ENCODE measurements at regions not wholly inside any gene's neighbourhood (a gene's known extent, or its start where the extent isn't known, plus 50 kb on each side); places are given as distances from the start of the nearest gene placed in this dataset.
"Not testable (repeated sequence)": the region's sequence is repeated elsewhere in the genome, so short reads cannot be mapped to it uniquely, and the experiment has no call there.

DNA sequence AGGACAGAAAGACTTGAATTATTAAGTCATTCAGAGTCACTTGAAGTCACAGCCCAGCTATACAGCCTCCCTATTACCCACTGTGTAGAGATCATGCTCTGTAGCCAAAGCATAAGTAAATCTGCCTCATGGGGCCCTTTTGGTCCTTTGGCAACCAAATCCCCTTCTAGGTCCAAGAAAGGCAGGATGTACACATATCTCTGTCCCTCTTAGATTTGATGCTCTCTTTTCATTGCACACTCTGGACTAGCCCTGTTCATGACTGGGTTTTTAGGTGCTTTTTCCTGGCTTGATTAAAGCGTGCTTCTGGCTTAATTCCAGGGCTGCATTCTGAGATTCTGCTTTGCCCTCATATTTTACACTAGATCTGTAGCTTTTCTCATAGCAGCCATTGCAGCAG is 296.8 kb downstream of the TENT5A start:
- DNase-seq = peak; percentile 26

DNA sequence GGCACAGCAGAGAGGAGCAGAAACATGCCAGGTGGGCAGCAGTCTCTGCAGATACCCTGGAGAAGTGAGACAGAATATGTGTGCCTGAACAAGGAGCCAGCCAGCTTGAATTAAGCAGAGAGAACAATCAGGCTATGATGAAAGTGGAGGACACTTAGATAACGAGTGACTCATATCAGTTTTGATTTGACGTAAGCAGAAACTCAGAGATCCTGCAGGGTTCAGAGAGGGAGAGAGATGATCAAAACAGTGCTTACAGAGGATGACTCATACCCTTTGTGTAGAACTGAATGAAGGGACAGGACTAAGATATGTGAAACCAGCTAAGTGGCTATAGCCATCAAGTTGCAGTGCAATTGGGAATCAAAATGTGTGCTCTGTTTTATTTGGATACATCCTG is 300.7 kb downstream of the TENT5A start:
- DNase-seq = no peak

DNA sequence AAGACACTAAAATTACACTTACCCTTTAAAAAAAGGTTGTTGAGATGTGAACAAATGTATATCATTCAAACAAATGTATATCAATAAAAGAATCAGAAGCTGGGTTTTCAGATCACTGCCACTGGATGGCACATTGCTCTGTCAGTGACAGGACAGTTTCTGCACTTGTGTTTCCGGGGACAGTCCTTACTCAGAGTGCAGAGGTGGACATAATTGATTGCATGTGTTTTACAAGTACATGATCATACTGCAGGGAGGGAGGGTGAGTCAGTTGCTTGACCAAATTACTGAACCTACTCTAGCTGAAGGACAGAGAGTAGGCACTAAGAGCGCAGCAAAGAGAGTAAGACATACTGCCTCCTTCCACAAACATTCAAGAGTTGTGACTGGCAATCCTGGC is 302.3 kb downstream of the TENT5A start:
- DNase-seq = no peak

DNA sequence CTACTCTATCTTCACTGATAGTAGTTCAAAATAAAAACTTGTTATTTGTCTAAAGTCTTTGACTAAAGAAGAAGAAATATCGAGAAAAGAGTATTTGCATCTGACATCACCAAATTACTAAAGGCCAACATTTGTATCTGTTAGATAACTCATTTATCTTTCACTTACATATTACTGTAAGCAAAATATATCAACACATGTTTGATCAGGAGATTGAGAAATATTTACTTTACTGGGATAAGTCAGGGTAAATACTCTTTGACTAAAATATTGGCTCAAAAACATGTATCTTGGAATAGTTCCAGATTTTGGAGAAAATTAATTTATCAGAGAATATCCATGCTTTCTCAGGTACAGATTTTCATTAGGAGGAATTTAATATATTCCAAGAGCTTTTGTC is 306.0 kb downstream of the TENT5A start:
- DNase-seq = no peak

DNA sequence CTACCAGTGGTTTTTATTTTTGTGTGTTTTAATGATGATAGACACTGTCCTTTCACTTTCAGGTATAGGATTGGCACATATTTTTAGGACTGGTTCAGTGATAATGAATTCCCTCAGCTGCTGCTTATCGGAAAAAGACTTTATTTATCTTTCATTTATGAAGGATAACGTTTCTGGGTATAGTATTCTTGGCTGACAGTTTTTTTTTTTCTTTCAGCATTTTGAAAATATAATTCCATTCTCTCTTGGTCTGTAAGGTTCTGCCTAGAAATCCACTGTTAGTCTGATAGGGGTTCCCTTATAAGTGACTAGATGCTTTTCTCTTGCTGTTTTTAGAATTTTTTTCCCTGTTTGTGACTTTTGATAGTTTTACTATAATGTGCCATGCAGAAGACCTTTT is 313.1 kb downstream of the TENT5A start:
- no peak for DNase-seq

DNA sequence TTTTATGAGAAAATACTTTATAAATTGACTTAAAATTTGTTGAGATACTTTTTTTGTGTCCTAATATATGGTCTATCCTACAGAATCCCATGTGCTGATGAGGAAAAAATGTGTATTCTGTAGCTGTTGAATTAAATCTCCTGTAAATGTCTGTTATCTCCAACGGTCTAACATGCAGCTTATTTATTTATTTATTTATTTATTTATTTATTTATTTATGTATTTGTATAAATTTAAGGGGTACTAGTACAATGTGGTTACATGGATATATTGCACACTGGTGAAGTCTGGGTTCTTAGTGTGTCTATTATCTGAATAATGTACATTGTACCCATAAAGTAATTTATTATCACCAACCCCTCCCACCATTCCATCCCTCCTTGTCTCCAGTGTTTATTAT is 315.5 kb downstream of the TENT5A start:
- no peak for DNase-seq

DNA sequence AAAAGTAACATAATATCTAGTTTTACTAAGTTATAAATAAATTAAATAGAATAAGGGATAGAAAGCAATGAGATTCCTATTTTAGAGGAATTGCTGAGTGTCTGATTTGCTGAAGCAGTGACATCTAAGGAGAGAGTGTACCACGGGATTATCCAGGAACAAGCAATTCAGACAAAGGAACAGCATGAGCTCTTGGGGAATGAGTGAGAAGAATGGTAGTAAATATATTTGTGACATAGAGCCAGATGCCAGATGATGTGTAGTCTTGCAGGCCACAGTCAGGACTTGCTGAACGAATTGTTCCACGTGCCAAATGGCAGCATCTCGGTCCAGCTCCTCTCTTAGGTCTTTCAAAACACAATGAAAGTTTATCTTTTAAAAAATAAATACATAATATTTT is 339.2 kb downstream of the TENT5A start:
- DNase-seq = no peak

DNA sequence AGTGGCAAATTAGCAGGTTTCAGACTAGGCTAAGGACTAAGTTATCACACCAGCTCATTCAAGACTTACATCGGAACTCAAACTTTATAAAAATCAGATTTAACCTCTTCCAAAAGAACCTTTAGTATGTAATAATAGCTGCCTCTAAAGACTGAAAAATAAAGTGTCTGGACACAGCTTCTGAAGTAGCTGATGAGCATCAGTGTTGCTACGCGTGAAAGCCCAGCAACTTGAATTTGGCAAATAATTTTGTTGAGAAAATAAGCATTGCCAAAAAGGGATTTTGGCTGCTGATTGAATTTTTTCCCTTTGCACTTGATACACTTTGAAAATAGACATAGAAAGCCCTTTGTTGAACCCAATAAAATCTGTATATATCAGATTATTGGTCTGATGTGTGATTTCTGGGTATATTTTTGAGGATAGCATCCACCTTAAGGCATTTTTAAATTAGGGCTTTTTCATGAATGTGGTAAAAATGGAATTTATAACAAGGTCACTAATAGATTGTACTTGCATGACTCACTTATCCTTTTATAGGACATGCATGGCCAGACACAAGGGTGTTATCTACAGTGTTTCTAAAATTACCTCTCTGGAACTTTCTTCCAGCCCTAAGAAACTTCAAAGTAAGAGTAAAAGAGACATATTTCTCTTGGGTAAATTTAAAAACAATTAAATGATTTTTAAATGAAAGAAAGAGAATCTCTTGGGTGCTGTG is 350.4 kb downstream of the TENT5A start:
- DNase-seq = no peak

DNA sequence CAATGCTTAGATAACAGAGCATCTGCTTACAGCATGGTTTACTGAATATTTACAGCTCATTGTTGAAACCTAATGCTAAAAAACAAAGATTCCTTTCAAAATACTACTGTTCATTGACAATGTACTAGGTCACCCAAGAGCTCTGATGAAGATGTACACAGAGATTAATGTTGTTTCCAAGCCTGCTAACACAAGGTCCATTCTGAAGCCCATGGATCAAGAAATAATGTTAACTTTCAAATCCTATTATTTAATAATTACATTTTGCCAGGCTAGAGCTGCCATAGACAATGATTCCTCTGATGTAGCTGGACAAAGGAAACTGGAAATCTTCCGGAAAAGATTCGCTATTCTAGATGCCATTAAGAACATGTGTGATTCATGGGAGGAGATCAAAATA is 355.6 kb downstream of the TENT5A start:
- DNase-seq = no peak

DNA sequence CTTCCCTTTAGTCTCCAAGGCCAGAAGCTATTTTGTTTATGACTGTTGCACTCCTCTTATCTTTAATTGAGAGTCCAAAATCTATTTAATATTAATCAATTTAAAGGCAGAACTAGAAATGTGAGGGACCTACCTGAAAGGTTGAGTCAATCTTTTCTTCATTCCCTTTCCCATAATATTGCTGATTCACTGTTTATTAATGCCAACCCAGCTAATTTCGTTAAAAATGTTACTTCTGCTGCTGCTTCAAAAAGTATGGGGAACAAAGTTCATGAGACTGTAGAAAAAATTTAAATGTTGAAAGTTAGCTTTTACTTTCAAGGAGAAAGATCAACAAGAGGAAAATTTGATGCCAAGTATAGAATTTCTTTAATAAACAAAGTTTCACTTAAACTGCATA is 365.3 kb downstream of the TENT5A start:
- no peak for DNase-seq

DNA sequence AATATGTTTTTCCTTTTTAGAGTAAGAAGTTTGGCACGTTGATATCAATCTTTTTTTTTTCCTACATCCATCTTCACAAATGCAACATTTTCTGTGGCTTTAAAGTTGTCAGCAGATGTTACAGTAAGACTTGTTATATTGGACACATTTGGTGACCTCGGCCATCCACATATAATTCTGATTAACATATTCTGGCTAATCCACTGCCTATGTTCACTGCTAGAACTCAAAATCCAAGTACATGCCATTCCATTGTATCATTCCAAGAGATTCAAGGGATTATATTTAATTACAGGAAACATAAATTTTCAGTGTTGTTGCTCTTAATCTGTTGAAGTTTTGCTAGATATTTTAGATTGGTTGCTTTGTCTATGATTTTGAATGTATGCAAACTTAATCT is 367.6 kb downstream of the TENT5A start:
- no peak for DNase-seq

DNA sequence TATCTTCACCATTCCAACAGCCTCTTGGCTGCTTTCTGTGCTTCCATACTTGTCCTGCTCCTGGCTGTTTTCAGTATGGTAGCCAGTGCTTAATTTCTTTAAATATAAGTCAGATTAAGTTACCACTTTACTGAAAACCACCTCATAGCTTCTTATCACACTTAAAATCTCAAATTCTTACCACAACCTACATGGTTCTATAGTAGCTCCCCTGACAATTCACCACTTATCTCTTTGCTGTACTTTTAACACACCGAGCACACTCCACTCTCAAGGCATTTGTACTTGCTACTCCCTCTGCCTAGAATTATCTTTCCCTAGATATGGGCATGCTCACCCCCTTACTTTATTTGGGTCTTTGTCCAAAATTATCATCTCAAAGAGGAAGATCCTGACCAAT is 369.0 kb downstream of the TENT5A start:
- DNase-seq = no peak

DNA sequence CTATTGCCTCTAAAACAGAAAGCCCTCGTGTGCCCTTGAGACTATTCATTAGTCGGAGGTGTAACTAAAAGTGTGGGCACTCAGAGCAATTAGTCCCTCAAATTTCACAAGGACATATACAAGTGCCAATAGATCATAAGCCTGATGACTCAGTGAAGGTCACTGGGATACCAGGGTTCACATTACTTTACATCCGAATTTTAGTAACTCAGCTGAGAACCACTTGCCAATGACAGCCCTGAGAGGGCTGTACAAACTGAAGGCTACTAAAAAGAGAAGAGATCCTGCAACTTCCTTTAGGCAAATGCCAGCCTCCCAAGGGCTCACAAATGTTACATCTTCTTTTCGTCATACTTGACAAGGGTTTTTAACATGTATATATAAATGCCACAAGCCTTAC is 369.6 kb downstream of the TENT5A start:
- DNase-seq = no peak

DNA sequence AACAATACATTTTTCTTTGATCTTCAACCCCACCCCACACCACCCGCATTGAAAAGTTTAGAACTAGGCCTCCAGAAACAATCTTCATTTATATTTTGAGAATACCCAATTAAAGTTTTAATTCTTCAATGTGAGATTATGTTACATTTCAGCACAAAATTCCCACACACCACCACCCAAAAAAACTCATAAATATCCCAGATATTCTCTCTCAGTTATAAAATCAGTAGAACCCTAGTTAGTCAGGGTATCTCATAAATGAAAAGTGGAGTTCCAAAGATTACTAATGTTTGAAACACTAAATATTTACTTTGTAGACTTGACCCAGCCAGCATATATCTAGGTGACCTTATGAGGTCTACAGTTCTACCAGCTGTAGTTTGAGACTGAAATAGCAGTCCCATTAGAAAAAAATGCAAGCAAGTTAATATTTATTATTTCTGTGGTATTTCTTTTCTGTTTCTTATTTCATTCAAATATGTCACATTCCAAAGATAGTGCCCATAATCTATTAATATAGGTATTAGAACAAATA is 371.0 kb downstream of the TENT5A start:
- DNase-seq = no peak

DNA sequence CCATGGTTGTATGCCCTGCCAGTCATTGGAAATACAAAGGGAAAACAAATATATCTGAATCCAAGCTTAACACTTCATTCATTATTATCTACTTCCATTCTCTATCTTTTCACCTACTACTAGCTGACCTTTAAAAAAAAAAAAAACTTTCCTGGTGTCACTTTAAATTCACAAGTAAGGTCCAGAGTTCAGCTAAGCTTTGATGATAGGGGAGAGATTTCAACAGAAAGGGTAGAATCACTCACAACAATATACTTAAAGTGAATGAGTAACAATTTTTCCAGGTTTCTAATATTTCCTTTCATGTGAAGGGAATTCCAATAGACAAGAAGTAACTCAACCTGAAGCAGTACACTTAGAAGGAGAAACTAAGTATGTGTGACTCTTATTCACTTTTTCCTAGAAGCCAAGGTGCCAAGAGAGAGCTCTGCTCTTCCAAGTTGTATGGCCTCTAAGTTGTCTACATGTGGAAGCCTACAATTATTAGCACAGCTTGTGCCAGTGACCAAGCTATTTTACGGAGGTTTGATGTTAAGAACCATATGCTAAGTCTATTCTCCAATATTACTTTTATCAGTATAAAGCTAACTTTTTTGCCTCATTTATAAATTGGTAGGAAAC is 371.7 kb downstream of the TENT5A start:
- DNase-seq = no peak

DNA sequence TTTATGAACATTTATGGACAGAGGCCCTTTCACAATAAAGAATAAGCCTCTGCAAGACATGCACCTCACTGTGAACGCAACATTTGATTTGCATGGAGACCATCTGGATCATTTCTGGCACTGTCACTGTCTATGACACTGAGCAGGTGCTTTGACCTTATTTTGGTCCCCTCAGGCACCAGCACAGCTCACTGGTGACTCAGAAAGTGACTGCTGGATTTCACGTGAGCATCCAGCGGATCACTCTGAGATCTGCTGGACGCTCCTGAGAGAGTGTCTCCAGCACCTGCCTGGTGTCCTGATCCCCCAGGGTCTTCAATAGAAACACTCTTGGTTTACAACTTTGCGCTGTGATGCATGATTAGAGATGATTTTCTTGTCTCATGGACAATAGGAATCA is 375.7 kb downstream of the TENT5A start:
- DNase-seq = no peak

DNA sequence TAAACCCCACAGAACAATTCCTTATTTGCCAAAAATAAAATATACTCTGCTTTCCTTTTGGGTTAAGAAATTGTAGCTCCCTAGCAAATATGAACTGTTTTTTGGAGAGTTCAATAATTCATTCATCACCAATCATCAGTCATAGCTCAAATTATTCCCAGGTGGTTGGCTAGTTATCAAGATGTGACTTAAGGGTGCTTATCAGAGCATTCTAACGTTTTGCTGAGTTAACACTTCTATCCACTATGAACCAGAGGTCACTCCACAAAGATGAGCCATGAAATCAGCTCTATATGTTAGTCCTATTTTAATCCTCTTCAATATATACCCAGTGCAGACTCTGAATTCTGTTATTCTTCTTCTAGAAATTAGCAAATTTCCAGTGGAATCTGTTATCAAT is 379.1 kb downstream of the TENT5A start:
- no peak for DNase-seq

DNA sequence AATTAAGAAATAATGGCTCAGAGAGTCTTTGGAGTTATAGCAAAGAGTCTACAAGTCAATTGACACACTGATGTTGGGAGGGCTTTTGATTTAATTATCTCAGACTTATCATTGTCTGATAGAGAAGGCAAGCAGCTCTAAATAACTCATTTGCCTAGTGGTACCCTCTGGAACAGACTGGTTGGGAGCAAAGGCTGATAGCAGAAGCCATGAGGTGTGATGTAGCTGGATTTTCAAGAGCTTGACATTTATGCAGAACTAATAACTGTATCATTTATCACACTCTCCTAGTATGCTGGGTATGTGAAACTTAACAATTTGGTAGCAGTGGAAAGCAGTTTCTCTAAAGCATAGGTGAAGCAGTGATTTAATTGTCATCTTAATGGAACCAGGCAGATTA is 380.6 kb downstream of the TENT5A start:
- no peak for DNase-seq

DNA sequence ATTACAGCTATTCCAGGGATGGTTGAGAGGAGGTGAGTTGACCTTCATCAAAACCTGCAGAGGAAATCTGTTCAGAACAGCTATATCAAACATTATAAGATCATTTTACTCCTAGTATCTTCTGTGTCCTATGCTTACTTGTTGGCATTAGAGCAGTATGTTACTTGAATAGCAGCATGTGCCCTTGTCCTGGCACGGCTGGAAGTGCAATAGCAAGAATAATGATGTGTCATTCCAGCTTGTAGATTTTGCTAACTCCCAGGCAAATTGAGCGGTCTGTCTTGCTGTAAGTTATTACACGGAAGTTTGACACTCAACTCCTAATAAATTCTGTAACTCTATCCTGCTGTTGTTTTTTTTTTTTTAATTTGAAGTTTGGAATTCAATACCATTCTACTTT is 385.5 kb downstream of the TENT5A start:
- no peak for DNase-seq

DNA sequence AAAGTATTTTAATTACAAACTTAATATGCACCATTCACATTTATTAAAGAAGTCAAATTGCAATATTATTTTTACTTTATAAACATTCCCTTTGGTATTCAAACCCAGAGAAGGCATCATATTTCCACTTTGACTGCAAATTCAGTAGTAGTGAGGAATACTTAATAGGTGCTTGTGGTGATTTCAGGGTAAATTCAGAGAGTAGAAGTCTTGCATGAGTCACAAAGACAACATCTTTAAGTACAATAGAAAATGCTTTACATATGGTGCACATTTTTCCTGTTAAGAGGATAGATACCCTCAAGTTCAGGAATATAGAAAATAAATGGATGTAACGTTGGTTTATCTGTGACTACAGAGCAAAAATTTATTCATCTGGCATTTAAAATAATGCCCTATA is 390.2 kb downstream of the TENT5A start:
- no peak for DNase-seq

DNA sequence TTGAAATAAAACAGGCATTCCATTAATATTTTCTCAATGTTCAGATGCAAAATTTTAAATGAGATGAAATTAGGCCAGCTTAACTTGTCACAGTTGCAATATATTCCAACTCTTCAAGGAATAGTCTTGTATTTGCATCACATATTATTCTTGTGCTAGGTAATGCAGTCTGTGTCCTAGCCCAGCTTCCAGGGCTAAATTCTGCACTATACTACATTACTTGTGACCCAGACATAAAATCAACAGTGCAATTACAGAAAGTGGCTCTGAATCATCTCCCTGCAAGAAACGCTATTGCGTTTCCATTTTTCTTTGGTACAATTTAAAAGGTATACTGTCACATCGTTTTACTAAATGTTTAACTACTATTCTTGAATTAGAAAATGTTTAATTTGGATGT is 399.2 kb downstream of the TENT5A start:
- no peak for DNase-seq

DNA sequence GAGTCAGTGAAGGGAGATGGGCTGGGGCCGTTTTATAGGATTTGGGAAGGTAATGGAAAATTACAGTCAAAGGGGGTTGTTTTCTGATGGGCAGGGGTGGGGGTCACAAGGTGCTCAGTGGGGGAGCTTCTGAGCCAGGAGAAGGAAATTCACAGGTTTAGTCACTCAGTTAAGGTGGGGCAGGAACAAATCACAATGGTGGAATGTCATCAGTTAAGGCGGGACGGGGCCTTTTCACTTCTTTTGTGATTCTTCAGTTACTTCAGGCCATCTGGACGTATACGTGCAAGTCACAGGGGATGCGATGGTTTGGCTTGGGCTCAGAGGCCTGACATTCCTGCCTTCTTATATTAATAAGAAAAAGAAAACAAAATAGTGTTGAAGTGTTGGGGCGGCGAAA is 408.5 kb downstream of the TENT5A start:
- DNase-seq = not testable (repeated sequence)

DNA sequence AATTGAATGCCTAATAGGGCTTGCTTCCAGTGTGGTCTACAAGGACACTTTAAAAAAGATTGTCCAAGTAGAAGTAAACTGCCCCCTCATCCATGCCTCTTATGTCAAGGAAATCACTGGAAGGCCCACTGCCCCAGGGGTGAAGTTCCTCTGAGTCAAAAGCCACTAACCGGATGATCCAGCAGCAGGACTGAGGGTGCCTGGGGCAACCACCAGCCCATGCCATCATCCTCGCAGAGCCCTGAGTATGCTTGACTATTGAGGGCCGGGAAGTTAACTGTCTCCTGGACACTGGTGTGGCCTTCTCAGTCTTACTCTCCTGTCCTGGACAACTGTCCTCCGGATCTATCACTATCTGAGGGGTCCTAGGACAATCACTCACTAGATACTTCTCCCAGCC is 411.5 kb downstream of the TENT5A start:
- DNase-seq = no peak

DNA sequence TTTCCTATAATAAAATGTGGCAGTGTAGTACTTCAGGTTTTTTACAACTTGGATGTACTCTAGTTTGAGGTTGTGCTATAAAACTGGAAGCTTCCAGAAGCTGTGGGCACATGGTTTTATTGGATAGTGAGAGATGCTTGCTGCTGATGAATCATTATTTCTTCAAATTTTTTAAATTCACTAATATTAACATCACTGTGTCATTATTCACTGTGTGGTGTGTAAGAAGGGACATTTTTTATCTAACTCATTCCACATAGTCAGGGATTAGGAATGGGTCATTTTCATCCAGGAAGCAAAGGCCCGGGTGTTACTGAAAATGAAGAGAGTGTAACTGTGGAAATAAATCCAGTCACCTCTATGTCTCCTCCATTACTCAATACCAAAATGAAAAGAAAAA is 421.0 kb downstream of the TENT5A start:
- no peak for DNase-seq

DNA sequence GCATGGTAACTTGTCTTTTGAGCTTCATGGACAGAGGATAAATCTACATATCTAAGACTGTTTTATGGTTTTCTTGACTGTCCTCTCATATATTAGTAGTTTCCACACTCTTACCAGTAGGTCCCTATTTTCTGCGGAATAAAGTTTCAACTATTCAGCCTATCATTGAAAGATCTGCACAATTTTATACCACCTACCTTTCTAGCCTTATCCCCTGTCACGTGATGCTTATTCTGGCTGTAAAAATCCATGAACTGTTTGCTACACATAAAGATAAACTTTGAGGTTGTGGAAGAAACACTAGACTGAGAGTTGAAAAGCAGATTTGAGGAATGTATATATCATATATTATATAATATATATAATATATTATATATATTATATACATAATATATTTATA is 423.8 kb downstream of the TENT5A start:
- DNase-seq = no peak
